Stimulated activated memory B cell treated with anti-CD40 and anti-IgM and Interleukin-4, amounts not matched to agents 10 μg/mL and 1 μg/mL and 100 μg/mL, for 72 hours (primary cell): ENCODE measurements at regions not wholly inside any gene's neighbourhood (a gene's known extent, or its start where the extent isn't known, plus 50 kb on each side); places are given as distances from the start of the nearest gene placed in this dataset.

Source experiments
- ATAC-seq: fragments of 150-1000 bp; cut with Tn5 transposase; 2 replicates; pipeline ENCODE4 v1.10.0; 2021
- H3K27ac Mint-ChIP-seq: one replicate; pipeline ENCODE4 v1.8.0; 2022; ENCODE audit warnings: mild to moderate bottlenecking, mixed read lengths
- H3K27me3 Mint-ChIP-seq: one replicate; pipeline ENCODE4 v1.8.0; 2022; ENCODE audit warnings: mixed read lengths
- H3K36me3 Mint-ChIP-seq: one replicate; pipeline ENCODE4 v1.8.0; 2022; ENCODE audit warnings: mixed read lengths
- H3K4me1 Mint-ChIP-seq: one replicate; pipeline ENCODE4 v1.8.0; 2022; ENCODE audit warnings: mixed read lengths
- H3K4me3 Mint-ChIP-seq: one replicate; pipeline ENCODE4 v1.8.0; 2022; ENCODE audit warnings: mild to moderate bottlenecking, moderate library complexity, mixed read lengths
- H3K9me3 Mint-ChIP-seq: one replicate; pipeline ENCODE4 v1.8.0; 2022; ENCODE audit warnings: mixed read lengths

DNA sequence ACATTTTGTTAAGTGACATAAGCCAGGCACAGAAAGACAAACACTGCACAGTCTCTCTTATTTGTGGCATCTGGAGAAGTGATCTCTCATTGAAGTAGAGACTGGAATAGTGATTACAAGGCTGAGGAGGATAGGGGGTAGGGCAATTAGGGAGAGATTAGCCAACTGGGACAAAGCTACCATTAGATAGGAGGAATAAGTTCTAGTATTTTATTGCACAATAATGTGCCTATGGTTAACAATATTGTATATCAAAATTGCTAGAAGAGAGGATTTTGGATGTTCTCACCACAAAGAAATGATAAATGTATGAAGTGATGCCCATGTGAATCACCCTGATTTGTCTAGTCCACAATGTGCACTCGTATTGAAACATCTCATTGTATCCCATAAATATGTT, 281.8 kb downstream of the MTRR start:
- H3K36me3 Mint-ChIP-seq: no peaks in the 10 kb centered on the region
- peaks cover 4% of the 10 kb centered on the region for H3K9me3 Mint-ChIP-seq
- no peak overlapping the region for H3K4me3 Mint-ChIP-seq
- H3K27ac Mint-ChIP-seq: no peak overlapping the region
- no peaks in the 10 kb centered on the region for H3K4me1 Mint-ChIP-seq
- no peaks in the 10 kb centered on the region for H3K27me3 Mint-ChIP-seq
- no peak for ATAC-seq

DNA sequence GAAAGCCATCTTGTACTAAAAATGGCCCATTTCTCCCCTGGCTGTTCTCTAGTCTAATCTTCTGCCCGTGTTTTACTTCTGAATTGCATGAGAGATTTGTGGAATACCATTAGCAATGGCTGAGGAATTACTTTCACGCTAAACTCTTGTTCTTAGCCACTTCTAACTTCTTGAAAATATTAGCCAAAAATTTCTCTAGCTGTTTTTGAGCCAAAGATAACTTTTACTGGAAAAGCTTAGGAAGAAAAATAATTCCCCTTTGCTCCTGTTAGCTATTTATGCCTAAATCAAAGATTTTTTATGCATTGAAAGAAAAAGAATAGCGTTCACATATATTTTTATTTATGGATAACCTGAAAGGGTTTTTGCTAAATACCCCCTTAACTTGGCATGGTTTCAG, 287.8 kb downstream of the MTRR start:
- H3K4me1 Mint-ChIP-seq: no peaks in the 10 kb centered on the region

DNA sequence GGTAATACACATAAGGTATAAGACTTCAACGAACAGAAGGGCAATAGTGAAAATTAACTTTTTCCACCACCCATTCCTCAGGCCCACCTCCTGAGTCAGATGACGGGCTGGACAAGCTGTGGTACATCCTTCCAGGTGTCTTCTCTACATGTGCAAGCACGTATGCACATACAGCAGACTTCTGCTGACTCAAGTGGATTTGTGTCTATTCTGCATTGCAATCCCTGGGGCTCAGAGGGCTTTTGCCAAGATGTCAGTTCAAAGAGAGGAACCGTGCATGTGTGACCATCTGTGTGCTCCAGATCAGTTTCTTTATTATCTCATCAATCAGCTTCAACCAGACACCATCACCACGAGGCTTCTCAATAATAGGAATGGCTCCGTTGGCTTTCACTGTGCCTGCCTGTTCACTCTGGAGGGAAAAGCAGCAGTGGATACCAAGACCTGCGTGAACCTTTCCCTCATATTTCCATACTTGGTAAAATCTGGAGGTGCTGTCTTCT, 288.4 kb downstream of the MTRR start:
- H3K36me3 Mint-ChIP-seq: no peaks in the 10 kb centered on the region
- H3K27me3 Mint-ChIP-seq: no peaks in the 10 kb centered on the region
- H3K27ac Mint-ChIP-seq: no peak overlapping the region
- no peaks in the 10 kb centered on the region for H3K9me3 Mint-ChIP-seq
- ATAC-seq: no peak
- no peaks in the 10 kb centered on the region for H3K4me1 Mint-ChIP-seq
- no peak overlapping the region for H3K4me3 Mint-ChIP-seq

More for the DNA sequence above, 287.8 kb downstream of the MTRR start:
- Mint-ChIP-seq H3K4me3 (no peak overlapping the region), H3K27ac (no peak overlapping the region), H3K9me3 (no peaks in the 10 kb centered on the region), H3K27me3 (no peaks in the 10 kb centered on the region), H3K36me3 (no peaks in the 10 kb centered on the region)
- ATAC-seq: no peak

DNA sequence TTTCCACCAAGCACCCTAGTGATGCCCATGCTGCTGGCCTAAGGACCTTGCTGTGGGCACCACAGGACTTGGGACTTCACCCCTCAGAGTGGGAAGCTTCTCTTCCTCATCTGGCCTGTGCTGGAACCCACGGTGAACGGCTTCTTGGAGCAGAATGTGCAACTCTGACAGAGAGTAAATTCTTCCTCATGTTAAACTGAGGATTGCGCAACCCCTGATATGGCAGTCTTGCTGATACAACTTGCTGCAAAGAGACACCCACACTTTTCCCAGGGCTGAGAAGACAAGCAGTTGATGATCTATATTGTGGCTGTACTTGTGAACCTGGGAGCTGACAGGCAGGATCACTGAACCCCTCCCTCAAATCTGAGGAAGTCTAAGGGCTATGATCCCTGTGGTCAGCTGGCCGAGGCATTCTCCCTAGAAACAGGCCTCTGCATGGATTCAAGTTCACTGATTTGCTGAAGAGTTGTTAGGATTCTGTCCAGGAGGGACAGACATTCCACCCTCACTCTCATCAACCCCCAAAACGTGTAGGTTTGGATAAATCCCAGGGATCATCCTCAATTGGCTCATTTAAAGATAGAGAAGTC, 307.2 kb downstream of the MTRR start:
- Mint-ChIP-seq H3K9me3 (no peaks in the 10 kb centered on the region), H3K27me3 (no peaks in the 10 kb centered on the region), H3K36me3 (no peaks in the 10 kb centered on the region), H3K4me3 (no peak overlapping the region), H3K27ac (no peak overlapping the region), H3K4me1 (no peaks in the 10 kb centered on the region)
- peak; percentile 21 for ATAC-seq

DNA sequence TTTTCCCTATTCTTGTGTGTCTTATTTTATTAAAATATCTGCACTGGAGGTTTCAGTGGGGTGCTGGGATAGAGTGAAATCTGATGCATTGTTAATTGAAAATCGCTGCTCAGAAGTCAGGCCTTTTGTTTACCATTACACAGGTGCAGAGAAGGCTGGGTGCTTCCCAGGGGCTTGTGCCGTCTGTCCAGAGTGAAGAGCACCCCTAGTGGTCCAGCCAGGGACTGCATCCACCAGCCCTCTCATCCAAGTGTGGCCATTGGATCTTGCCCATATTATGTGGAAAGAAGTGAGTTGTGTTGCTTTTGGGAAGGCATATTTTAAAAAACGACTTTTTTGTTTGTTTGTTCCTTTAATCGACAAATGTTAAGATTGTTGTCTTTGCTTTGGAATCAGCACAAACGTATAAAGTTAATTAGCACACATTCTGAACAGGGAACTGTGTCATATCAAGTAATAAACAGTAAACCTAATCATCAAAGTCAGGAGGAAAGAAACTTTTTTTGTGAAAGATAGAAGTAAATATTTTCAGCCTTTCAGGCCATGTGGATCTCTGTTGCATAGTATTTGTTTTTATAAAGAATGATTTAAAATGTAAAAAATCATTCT, 315.6 kb downstream of the MTRR start:
- no peaks in the 10 kb centered on the region for H3K27me3 Mint-ChIP-seq
- no peaks in the 10 kb centered on the region for H3K36me3 Mint-ChIP-seq
- no peaks in the 10 kb centered on the region for H3K9me3 Mint-ChIP-seq
- H3K4me1 Mint-ChIP-seq: peaks cover 6% of the 10 kb centered on the region
- H3K4me3 Mint-ChIP-seq: no peak overlapping the region
- no peak for ATAC-seq
- no peak overlapping the region for H3K27ac Mint-ChIP-seq

DNA sequence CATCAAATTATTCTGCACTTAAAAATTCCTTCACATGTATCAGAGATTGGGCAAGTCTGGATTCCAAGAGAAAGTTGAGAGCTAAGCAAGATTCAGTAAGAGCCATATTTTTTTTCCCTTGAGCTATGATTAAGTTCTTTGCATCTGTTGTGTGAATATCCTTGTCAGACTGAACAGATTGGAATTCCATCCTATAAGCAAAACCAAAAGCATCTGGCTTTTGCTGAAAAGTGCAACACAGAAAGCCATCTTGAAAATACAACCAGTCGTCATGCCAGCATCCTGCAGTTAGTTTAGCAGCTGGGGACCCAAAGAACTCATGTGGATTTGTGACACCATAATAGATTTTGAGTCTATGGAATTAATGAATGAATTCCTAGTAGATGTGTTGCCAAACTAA, 316.9 kb downstream of the MTRR start:
- ATAC-seq: no peak
- H3K27ac Mint-ChIP-seq: no peak overlapping the region
- H3K4me1 Mint-ChIP-seq: peaks cover 6% of the 10 kb centered on the region
- no peak overlapping the region for H3K4me3 Mint-ChIP-seq
- no peaks in the 10 kb centered on the region for H3K9me3 Mint-ChIP-seq
- H3K36me3 Mint-ChIP-seq: no peaks in the 10 kb centered on the region
- H3K27me3 Mint-ChIP-seq: no peaks in the 10 kb centered on the region

DNA sequence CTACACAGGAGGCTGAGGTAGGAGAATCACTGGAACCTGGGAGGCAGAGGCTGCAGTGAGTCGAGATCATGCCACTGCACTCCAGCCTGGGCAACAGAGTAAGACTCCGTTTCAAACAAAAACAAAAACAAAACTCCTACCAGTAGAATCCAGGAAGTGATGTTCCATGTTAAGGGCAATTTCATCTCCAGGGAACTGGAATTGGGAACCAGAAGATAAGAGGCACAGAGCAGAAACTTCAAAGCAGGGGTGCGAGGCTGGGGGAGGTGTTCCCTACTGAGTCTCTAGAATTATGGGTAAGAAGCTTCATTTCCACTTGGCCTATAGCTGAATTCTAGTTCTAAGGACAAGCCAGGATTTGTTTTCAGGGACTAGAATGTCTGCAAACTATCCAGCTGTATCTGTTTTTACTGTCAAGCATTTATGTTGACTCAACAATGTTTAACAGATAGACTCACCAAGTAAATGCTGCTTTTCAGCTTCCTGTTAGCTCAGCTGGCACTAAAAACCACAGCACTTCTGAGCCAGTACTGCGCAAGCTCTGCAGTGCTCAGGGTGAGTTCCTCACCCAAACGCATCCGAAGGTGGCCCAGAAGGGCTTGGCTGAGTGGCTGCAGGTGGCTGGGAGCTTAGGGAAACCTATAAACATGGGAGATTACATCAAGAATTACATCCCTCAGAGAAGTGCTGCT, 320.1 kb downstream of the MTRR start:
- Mint-ChIP-seq H3K36me3 (no peaks in the 10 kb centered on the region), H3K4me1 (peaks cover 10% of the 10 kb centered on the region), H3K27ac (no peak overlapping the region), H3K27me3 (no peaks in the 10 kb centered on the region), H3K4me3 (no peak overlapping the region), H3K9me3 (no peaks in the 10 kb centered on the region)
- no peak for ATAC-seq

DNA sequence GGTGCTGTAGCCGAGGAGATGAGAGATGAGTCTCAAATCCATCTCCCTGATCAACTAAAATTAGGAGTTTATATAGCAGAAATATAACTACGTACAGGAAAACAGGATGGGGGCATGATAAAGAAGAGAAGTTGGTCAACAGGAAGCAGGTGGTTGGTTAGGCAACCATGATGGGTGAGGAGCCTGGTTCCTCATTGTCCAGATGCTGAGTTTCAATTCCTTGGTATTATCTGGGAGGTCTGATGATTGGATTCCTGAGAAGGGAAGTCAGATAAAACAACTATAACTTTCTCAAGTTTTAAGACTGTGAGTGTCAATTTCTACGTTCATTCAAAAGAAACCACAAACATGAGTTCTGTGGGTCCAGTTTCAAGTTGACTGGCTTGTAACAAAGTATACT, 323.9 kb downstream of the MTRR start:
- no peak for ATAC-seq
- peaks cover 3% of the 10 kb centered on the region for H3K9me3 Mint-ChIP-seq
- no peaks in the 10 kb centered on the region for H3K36me3 Mint-ChIP-seq
- no peaks in the 10 kb centered on the region for H3K27me3 Mint-ChIP-seq
- no peak overlapping the region for H3K4me3 Mint-ChIP-seq
- peaks cover 4% of the 10 kb centered on the region for H3K4me1 Mint-ChIP-seq
- H3K27ac Mint-ChIP-seq: no peak overlapping the region

DNA sequence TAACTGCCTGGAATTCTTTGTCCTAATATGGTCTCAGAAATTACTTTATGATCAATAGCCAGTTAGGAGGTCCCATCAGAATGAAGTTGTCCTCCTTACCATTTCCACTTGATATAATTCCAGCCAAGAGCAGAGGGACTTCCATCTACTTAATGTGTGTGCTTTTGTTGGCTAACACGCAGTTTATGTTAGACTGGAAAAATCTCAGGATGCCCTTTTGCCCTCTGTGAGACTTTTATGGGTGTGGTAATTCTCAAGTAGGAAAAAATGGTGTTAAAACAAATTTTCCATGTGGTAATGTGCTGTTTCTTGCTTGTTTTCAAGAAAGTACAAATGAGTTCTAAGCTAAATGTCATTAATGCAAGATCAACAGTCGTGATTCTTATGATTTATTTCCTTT, 327.1 kb downstream of the MTRR start:
- Mint-ChIP-seq H3K9me3 (peaks cover 3% of the 10 kb centered on the region), H3K36me3 (no peaks in the 10 kb centered on the region), H3K27ac (no peak overlapping the region), H3K27me3 (no peaks in the 10 kb centered on the region), H3K4me3 (no peak overlapping the region), H3K4me1 (peaks cover 4% of the 10 kb centered on the region)
- ATAC-seq: no peak

DNA sequence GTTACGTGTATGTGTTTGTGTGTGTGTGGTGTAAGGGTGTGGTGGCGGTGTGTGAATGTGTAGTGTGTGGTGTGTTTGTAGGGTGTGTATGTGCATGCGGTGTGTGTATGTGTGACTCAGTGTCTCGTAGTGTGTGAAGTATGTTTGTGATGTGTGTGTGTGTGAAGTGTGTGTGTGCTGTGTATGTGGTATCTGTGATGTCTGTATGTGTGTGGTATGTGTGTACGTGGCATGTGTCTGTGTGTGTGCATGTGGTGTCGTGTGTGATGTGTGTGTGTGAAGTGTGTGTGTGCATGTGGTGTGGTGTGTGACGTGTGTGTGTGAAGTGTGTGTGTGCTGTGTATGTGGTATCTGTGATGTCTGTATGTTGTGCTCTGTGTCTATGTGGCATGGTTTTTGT, 339.4 kb downstream of the MTRR start:
- no peak overlapping the region for H3K27ac Mint-ChIP-seq
- H3K4me3 Mint-ChIP-seq: no peak overlapping the region
- H3K36me3 Mint-ChIP-seq: no peaks in the 10 kb centered on the region
- no peak for ATAC-seq
- H3K9me3 Mint-ChIP-seq: no peaks in the 10 kb centered on the region
- H3K4me1 Mint-ChIP-seq: no peaks in the 10 kb centered on the region
- peaks cover 5% of the 10 kb centered on the region for H3K27me3 Mint-ChIP-seq

DNA sequence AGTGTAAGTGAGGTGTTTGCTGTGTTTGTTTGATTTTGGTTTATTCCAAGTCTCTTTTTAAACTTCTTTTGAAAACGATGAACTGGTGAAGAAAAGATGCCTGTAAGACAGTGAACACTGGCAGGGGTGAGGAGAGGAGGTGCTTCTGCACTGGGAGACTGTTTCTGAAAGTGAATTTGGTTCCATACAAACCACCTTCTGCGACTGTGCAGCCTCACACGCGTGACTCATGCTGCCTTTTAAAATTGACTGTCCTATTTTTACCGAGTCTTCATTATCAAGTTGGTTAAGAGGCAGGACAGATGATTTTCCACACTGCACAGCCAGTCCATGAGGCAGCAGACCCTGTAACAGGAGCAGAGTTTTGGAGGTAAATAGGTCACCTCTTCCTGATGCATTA, 340.6 kb downstream of the MTRR start:
- Mint-ChIP-seq H3K4me3 (no peak overlapping the region), H3K36me3 (no peaks in the 10 kb centered on the region), H3K4me1 (no peaks in the 10 kb centered on the region), H3K27me3 (peaks cover 6% of the 10 kb centered on the region), H3K27ac (no peak overlapping the region), H3K9me3 (no peaks in the 10 kb centered on the region)
- ATAC-seq: no peak

DNA sequence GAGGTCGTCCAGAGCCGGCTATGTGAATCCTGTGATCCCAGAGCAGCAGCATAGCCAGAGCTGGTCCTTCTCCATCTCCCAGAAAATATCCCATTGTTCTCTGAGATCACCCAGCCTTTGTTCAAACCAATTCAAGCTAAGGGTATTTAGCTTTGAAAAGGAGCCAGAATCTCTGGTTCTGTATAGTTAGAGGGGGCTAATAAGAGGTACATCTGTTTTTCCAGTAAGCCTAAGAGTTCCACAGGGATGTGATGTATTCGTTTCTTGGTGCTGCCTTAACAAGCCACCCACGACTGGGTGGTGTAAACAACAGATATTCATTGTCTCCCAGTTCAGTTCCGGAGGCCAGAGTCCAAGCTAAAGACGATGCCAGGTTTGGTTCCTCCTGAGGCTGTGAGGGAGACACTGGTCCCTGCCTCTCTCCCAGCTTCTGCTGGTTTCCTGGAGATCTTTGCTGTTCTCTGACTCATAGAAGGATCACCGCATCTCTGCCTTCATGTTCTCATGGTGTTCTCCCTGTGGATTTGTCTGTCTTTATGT, 344.8 kb downstream of the MTRR start:
- H3K4me1 Mint-ChIP-seq: no peaks in the 10 kb centered on the region
- H3K4me3 Mint-ChIP-seq: no peak overlapping the region
- H3K27me3 Mint-ChIP-seq: peaks cover 20% of the 10 kb centered on the region
- ATAC-seq: no peak
- no peaks in the 10 kb centered on the region for H3K36me3 Mint-ChIP-seq
- no peaks in the 10 kb centered on the region for H3K9me3 Mint-ChIP-seq
- no peak overlapping the region for H3K27ac Mint-ChIP-seq

DNA sequence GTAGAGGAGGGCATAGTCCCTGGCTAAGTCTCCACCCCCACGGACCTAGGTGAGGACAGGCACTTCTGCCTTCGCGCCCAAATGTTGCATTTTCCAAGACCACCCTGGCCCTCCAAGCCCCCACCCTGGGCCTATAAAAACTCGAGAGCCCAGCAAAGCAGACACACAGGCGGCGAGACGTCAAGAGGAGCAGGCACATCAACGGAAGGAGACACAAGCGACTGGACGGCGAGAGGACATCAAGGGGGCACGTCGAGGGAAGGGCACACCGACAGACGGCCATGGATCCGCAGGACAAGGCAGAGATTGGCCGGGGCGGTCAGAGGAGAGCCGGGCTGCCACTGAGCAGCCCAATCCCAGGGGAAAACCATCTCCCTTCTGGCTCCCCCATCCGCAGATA, 348.0 kb downstream of the MTRR start:
- H3K36me3 Mint-ChIP-seq: no peaks in the 10 kb centered on the region

DNA sequence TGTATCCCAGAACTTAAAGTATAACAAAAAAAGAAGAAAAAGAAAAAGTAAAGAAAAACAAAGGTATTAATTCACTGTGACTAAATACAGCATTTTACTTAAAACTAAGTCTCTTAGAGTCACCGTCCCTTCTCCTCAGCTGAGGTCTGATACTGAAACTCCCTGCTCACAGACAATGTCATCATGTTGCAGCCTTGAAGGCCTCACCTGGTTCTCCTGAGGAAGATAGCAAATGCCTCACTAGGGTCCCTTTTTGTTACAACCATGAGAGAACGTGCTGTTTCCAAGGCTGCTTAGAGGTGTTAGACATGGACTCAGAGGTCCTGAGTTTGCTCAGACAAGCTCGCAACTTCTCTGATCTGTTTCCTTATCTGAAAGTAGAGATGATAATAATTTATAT, 357.2 kb downstream of the MTRR start:
- no peaks in the 10 kb centered on the region for H3K36me3 Mint-ChIP-seq
- H3K27ac Mint-ChIP-seq: no peak overlapping the region
- H3K27me3 Mint-ChIP-seq: no peaks in the 10 kb centered on the region
- no peaks in the 10 kb centered on the region for H3K4me1 Mint-ChIP-seq
- no peak overlapping the region for H3K4me3 Mint-ChIP-seq
- H3K9me3 Mint-ChIP-seq: peaks cover 11% of the 10 kb centered on the region
- no peak for ATAC-seq

More for the DNA sequence above, 348.0 kb downstream of the MTRR start:
- H3K4me3 Mint-ChIP-seq: no peak overlapping the region
- H3K27ac Mint-ChIP-seq: no peak overlapping the region
- no peak for ATAC-seq
- no peaks in the 10 kb centered on the region for H3K4me1 Mint-ChIP-seq
- no peaks in the 10 kb centered on the region for H3K9me3 Mint-ChIP-seq
- H3K27me3 Mint-ChIP-seq: peaks cover 20% of the 10 kb centered on the region

DNA sequence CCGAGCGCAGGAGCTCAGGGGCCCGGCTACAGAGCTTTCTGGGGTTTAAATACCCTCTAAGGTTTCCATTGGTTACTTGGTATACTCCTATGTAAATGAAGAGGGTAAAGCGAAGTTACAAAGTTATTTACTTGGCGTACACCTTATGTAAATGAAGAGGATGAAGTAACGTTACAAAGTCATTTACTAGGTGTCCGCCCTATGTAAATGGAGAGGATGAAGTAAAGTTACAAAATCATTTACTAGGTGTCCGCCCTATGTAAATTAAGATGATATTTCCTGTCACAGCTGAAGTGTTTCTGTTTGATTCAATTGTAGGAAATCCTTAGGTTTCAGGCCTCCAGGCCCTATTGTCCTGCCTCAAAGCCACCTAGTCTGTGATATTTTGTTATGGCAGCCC, 358.2 kb downstream of the MTRR start:
- no peak for ATAC-seq
- no peaks in the 10 kb centered on the region for H3K36me3 Mint-ChIP-seq
- H3K4me1 Mint-ChIP-seq: no peaks in the 10 kb centered on the region
- no peaks in the 10 kb centered on the region for H3K27me3 Mint-ChIP-seq
- H3K4me3 Mint-ChIP-seq: no peak overlapping the region
- peaks cover 11% of the 10 kb centered on the region for H3K9me3 Mint-ChIP-seq
- no peak overlapping the region for H3K27ac Mint-ChIP-seq

DNA sequence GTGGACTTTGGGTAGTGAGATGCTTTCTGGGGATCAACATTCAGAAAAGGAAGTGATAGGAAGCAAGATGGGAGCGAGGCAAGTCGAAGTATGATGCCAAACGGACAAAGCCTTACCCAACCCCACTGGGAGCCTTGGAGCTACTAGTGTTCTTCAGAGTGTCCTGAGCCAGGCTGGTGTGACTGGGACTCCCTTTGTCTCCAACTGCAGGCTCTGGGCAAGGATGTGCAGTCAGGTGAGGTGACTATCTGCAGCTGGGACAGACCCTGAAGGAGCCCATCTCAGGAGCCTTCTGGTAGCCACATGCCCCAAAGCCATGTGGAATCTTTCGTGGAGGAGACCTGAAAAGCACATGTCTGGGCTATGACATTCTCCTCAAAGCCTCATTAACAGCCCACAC, 360.6 kb downstream of the MTRR start:
- H3K36me3 Mint-ChIP-seq: no peaks in the 10 kb centered on the region
- H3K4me1 Mint-ChIP-seq: no peaks in the 10 kb centered on the region
- peak; percentile 8 for ATAC-seq
- H3K4me3 Mint-ChIP-seq: no peak overlapping the region
- no peak overlapping the region for H3K27ac Mint-ChIP-seq
- H3K27me3 Mint-ChIP-seq: no peaks in the 10 kb centered on the region
- peaks cover 6% of the 10 kb centered on the region for H3K9me3 Mint-ChIP-seq
